Smooth muscle cell (in vitro differentiated cells): ENCODE measurements at regions not wholly inside any gene's neighbourhood (a gene's known extent, or its start where the extent isn't known, plus 50 kb on each side); places are given as distances from the start of the nearest gene placed in this dataset.

Source experiments
- DNase-seq: peaks from one replicate; lab custom pipeline; 2025; ENCODE audit not compliant: unreplicated experiment; lab: John Stamatoyannopoulos, UW
- H2AFZ ChIP-seq: fragments of 200-600 bp; sonication (generic); 2 replicates; pipeline ENCODE4 v1.6.0; 2016; ENCODE audit warnings: antibody characterized with exemption, low read depth, mild to moderate bottlenecking
- H3F3A ChIP-seq: fragments of 200-600 bp; sonication (generic); 2 replicates; pipeline ENCODE4 v1.6.0; 2017; ENCODE audit warnings: antibody characterized with exemption, low read depth
- H3K27ac ChIP-seq: fragments of 200-600 bp; sonication (generic); 2 replicates; pipeline ENCODE4 v1.5.1; 2016; ENCODE audit warnings: low read depth, mild to moderate bottlenecking
- H3K27me3 ChIP-seq: fragments of 200-600 bp; sonication (generic); 2 replicates; pipeline ENCODE4 v1.6.1; 2016; ENCODE audit warnings: low read depth, mild to moderate bottlenecking
- H3K36me3 ChIP-seq: fragments of 200-600 bp; sonication (generic); 2 replicates; pipeline ENCODE4 v1.5.1; 2016; ENCODE audit warnings: low read depth
- H3K4me1 ChIP-seq: fragments of 200-600 bp; sonication (generic); 2 replicates; pipeline ENCODE4 v1.5.1; 2016; ENCODE audit warnings: low read depth
- H3K4me2 ChIP-seq: fragments of 200-600 bp; sonication (generic); 2 replicates; pipeline ENCODE4 v1.6.0; 2016; ENCODE audit warnings: mild to moderate bottlenecking
- H3K4me3 ChIP-seq: fragments of 200-600 bp; sonication (generic); 2 replicates; pipeline ENCODE4 v1.5.1; 2016; ENCODE audit warnings: mild to moderate bottlenecking
- H3K79me2 ChIP-seq: fragments of 200-600 bp; sonication (generic); 2 replicates; pipeline ENCODE4 v1.6.0; 2016; ENCODE audit warnings: low read depth, mild to moderate bottlenecking
- H3K9ac ChIP-seq: fragments of 200-600 bp; sonication (generic); 2 replicates; pipeline ENCODE4 v1.6.0; 2016; ENCODE audit warnings: low read depth
- H3K9me3 ChIP-seq: fragments of 200-600 bp; sonication (generic); replicated peaks from 2 replicates; pipeline ENCODE4 v1.5.1; 2016; ENCODE audit warnings: low read depth
- H4K20me1 ChIP-seq: fragments of 200-600 bp; sonication (generic); 2 replicates; pipeline ENCODE4 v1.6.0; 2016; ENCODE audit warnings: low read depth
- CTCF ChIP-seq: fragments of 200-600 bp; sonication (generic); IDR thresholded peaks from 2 replicates; pipeline ENCODE4 v1.5.1; 2017; ENCODE audit warnings: borderline replicate concordance, mild to moderate bottlenecking, antibody characterized with exemption; ENCODE audit not compliant: insufficient read depth, poor library complexity, severe bottlenecking
- WGBS: methylation state at CpG from one replicate; pipeline ENCODE4 v1.1.7; 2016; ENCODE audit warnings: low lambda C conversion rate; 5-methylcytosine and 5-hydroxymethylcytosine counted together

- H3K9me3 ChIP-seq = no peaks in the 10 kb centered on the region
- no peak for DNase-seq
- no peaks in the 10 kb centered on the region for H3K36me3 ChIP-seq
- no peak overlapping the region for H3K9ac ChIP-seq
- H3K27me3 ChIP-seq = no peaks in the 10 kb centered on the region
- H2AFZ ChIP-seq = no peak overlapping the region
- no peak for TF ChIP-seq CTCF
- H3K4me1 ChIP-seq = no peaks in the 10 kb centered on the region
- H3K27ac ChIP-seq = no peak overlapping the region
- H3K4me3 ChIP-seq = no peak overlapping the region
- no peaks in the 10 kb centered on the region for H3F3A ChIP-seq
- H4K20me1 ChIP-seq = no peaks in the 10 kb centered on the region
- no peak overlapping the region for H3K4me2 ChIP-seq
- no peaks in the 10 kb centered on the region for H3K79me2 ChIP-seq
These were observed 452.0 kb downstream of the PRKD1 start for GRCh38 chr14:29475641-29476040.

GRCh38 chr14:29486132-29486531 lies 441.5 kb downstream of the PRKD1 start:
- Histone ChIP-seq H2AFZ (no peak overlapping the region), H3F3A (no peaks in the 10 kb centered on the region), H3K4me2 (no peak overlapping the region), H3K27me3 (no peaks in the 10 kb centered on the region), H3K36me3 (no peaks in the 10 kb centered on the region), H3K27ac (no peak overlapping the region), H3K4me3 (no peak overlapping the region), H3K4me1 (no peaks in the 10 kb centered on the region), H3K79me2 (no peaks in the 10 kb centered on the region), H3K9me3 (no peaks in the 10 kb centered on the region), H4K20me1 (no peaks in the 10 kb centered on the region), H3K9ac (no peak overlapping the region)
- DNase-seq = no peak
- WGBS = 92% methylated on average over 4 of the region's 4 CpGs
- no peak for TF ChIP-seq CTCF

GRCh38 chr14:29489911-29490425 lies 437.7 kb downstream of the PRKD1 start:
- no peak for TF ChIP-seq CTCF
- Histone ChIP-seq H2AFZ (no peak overlapping the region), H3F3A (no peaks in the 10 kb centered on the region), H3K4me1 (no peaks in the 10 kb centered on the region), H3K4me2 (no peak overlapping the region), H3K9me3 (no peaks in the 10 kb centered on the region), H3K9ac (no peak overlapping the region), H3K4me3 (no peak overlapping the region), H3K27ac (no peak overlapping the region), H3K79me2 (no peaks in the 10 kb centered on the region), H4K20me1 (no peaks in the 10 kb centered on the region), H3K36me3 (no peaks in the 10 kb centered on the region), H3K27me3 (no peaks in the 10 kb centered on the region)
- no peak for DNase-seq
- 85% methylated on average over 4 of the region's 4 CpGs for WGBS

GRCh38 chr14:29493849-29494248 lies 433.8 kb downstream of the PRKD1 start:
- TF ChIP-seq CTCF = no peak
- 83% methylated on average over 4 of the region's 4 CpGs for WGBS
- H3K36me3 ChIP-seq = no peaks in the 10 kb centered on the region

More at GRCh38 chr14:29493849-29494248, 433.8 kb downstream of the PRKD1 start:
- Histone ChIP-seq H3F3A (no peaks in the 10 kb centered on the region), H2AFZ (no peak overlapping the region), H3K9me3 (no peaks in the 10 kb centered on the region), H3K27ac (no peak overlapping the region), H3K4me3 (no peak overlapping the region), H3K4me1 (no peaks in the 10 kb centered on the region), H4K20me1 (no peaks in the 10 kb centered on the region), H3K9ac (no peak overlapping the region), H3K79me2 (no peaks in the 10 kb centered on the region), H3K27me3 (no peaks in the 10 kb centered on the region), H3K4me2 (no peak overlapping the region)
- DNase-seq = no peak
